Endothelial cell of umbilical vein (primary cell): ENCODE measurements at regions not wholly inside any gene's neighbourhood (a gene's known extent, or its start where the extent isn't known, plus 50 kb on each side); places are given as distances from the start of the nearest gene placed in this dataset.

Experiments used
- BruUV-seq: library from RNA; stranded (reverse); fragments of 400-500 nt; replicated peaks from 2 replicates; lab custom pipeline; 2021; lab: Mats Ljungman, UMichigan
- CTCF ChIA-PET: fragments of 300-600, 350-600 bp; sonication (Branson Sonifier 250); formaldehyde crosslinking; loops from one replicate; lab custom pipeline; 2021; ENCODE audit warnings: antibody characterized with exemption, inconsistent platforms; lab: Charles Lee
- POLR2A ChIA-PET: fragments of 300-600, 350-600 bp; sonication (Branson Sonifier 250); formaldehyde crosslinking; loops from one replicate; lab custom pipeline; 2021; ENCODE audit warnings: antibody characterized with exemption, inconsistent platforms; lab: Charles Lee
- DNase-seq: peaks from one replicate; pipeline ENCODE4 v3.0.0-alpha.2; 2011; ENCODE audit warnings: low read depth, low spot score
- FAIRE-seq: peaks from 2 replicates; lab custom pipeline; 2011; peaks lifted over from hg19 to GRCh38; lab: Jason Lieb, UNC
- H2AFZ ChIP-seq: 2 replicates; pipeline ENCODE4 v1.6.0; 2012; ENCODE audit warnings: low read depth, low read length, control low read depth, inconsistent platforms
- H3K27ac ChIP-seq: 2 replicates; pipeline ENCODE4 v1.5.1; 2011; ENCODE audit warnings: low read depth, mild to moderate bottlenecking, control low read depth, low read length, moderate library complexity; ENCODE audit not compliant: insufficient read depth
- H3K27me3 ChIP-seq, 2 experiments: 2 replicates each; pipeline versions ENCODE4 v1.6.0 to v1.6.1; 2011; ENCODE audit warnings: low read length in 2 of 2, mixed read lengths in 1 of 2; ENCODE audit not compliant: control insufficient read depth in 2 of 2, insufficient read depth in 2 of 2
- H3K36me3 ChIP-seq, 2 experiments: 2 replicates in 1 of 2; 3 replicates in 1 of 2; pipeline ENCODE4 v1.5.1; 2011; ENCODE audit warnings: low read length in 2 of 2, mild to moderate bottlenecking in 1 of 2, moderate library complexity in 1 of 2; ENCODE audit not compliant: control insufficient read depth in 2 of 2, insufficient read depth in 2 of 2; ENCODE audit errors: extremely low read depth in 1 of 2
- H3K4me1 ChIP-seq: 3 replicates; pipeline ENCODE4 v1.5.1; 2011; ENCODE audit warnings: mild to moderate bottlenecking, low read length; ENCODE audit not compliant: control insufficient read depth, insufficient read depth; ENCODE audit errors: extremely low read depth
- H3K4me2 ChIP-seq: 2 replicates; pipeline ENCODE4 v1.6.1; 2011; ENCODE audit warnings: low read length, control low read depth, mixed read lengths; ENCODE audit not compliant: insufficient read depth
- H3K4me3 ChIP-seq, 3 experiments: fragments of 200-600 bp in 1 of 3; sonication (generic), shearing (Covaris generic) in 1 of 3; replicated peaks in 1 of 3; 2 replicates each; pipeline ENCODE4 v1.5.1; 2011 to 2016; ENCODE audit warnings: control low read depth in 3 of 3, low read length in 3 of 3, mild to moderate bottlenecking in 2 of 3, inconsistent platforms in 1 of 3, low read depth in 1 of 3, moderate library complexity in 1 of 3; ENCODE audit not compliant: insufficient read depth in 1 of 3
- H3K79me2 ChIP-seq: 2 replicates; pipeline ENCODE4 v1.6.0; 2012; ENCODE audit warnings: low read length, inconsistent platforms; ENCODE audit not compliant: control insufficient read depth, insufficient read depth
- H3K9ac ChIP-seq: replicated peaks from 2 replicates; pipeline ENCODE3; 2011; ENCODE audit warnings: low read length, control low read depth; ENCODE audit not compliant: insufficient read depth; ENCODE audit errors: extremely low read depth
- H3K9me1 ChIP-seq: replicated peaks from 3 replicates; pipeline ENCODE4 v1.6.0; 2011; ENCODE audit warnings: mild to moderate bottlenecking, low read length; ENCODE audit not compliant: control insufficient read depth, insufficient read depth; ENCODE audit errors: extremely low read depth
- H3K9me3 ChIP-seq: replicated peaks from 2 replicates; pipeline ENCODE4 v1.5.1; 2012; ENCODE audit warnings: low read length, inconsistent platforms; ENCODE audit not compliant: control insufficient read depth, insufficient read depth
- H4K20me1 ChIP-seq: replicated peaks from 2 replicates; pipeline ENCODE3; 2011; ENCODE audit warnings: mild to moderate bottlenecking, low read length; ENCODE audit not compliant: control insufficient read depth, insufficient read depth; ENCODE audit errors: extremely low read depth
- EZH2 ChIP-seq: IDR thresholded peaks from 2 replicates; pipeline ENCODE4 v1.6.1; 2012; ENCODE audit warnings: borderline replicate concordance, low read depth, mild to moderate bottlenecking, moderate library complexity, low read length, inconsistent platforms; ENCODE audit not compliant: severe bottlenecking
- FOS ChIP-seq: IDR thresholded peaks from 2 replicates; pipeline ENCODE4 v1.6.1; 2011; ENCODE audit warnings: mild to moderate bottlenecking, low read length, moderate library complexity, borderline replicate concordance; ENCODE audit not compliant: insufficient read depth
- GATA2 ChIP-seq: IDR thresholded peaks from 2 replicates; pipeline ENCODE4 v1.7.0; 2011; ENCODE audit warnings: low read depth, mild to moderate bottlenecking, moderate library complexity, mixed read lengths, low read length; ENCODE audit not compliant: insufficient read length, insufficient read depth
- JUN ChIP-seq: IDR thresholded peaks from 2 replicates; pipeline ENCODE4 v1.6.1; 2011; ENCODE audit warnings: borderline replicate concordance, low read depth; ENCODE audit not compliant: insufficient read length, insufficient read depth
- MYC ChIP-seq: IDR thresholded peaks from one replicate; pipeline ENCODE4 v1.6.1; 2011; ENCODE audit warnings: mild to moderate bottlenecking, low read depth, low read length
- POLR2A ChIP-seq: IDR thresholded peaks from 2 replicates; pipeline ENCODE4 v1.6.1; 2012; ENCODE audit warnings: low read depth, mild to moderate bottlenecking, control low read depth, low read length
- POLR2AphosphoS5 ChIP-seq: IDR thresholded peaks from 2 replicates; pipeline ENCODE4 v1.6.1; 2012; ENCODE audit warnings: low read depth, mild to moderate bottlenecking, control low read depth, low read length, moderate library complexity; ENCODE audit not compliant: insufficient read depth
- dilution Hi-C: fragments of 300-500 bp; cut with MboI; formaldehyde crosslinking; loops from one replicate; pipeline ENCODE4 v1.15.0; 2019; ENCODE audit warnings: low sequenced_read_pairs; ENCODE audit not compliant: extremely low pct_ligation_motif_present
- intact Hi-C: fragments of 100-400 bp; cut with micrococcal nuclease; formaldehyde crosslinking; loops from one replicate; pipeline ENCODE4 v1.10.0; 2022
- TF ChIP-seq, protein P1 (sequence below): IDR thresholded peaks from 2 replicates; pipeline ENCODE4 v1.6.1; 2011; ENCODE audit not compliant: insufficient read depth, insufficient read length
- TF ChIP-seq, protein P2 (sequence below), 2 donors: IDR thresholded peaks; 1 replicate in 1 of 2; 2 replicates in 1 of 2; pipeline ENCODE4 v1.5.1; 2011; ENCODE audit warnings: low read length in 2 of 2, mild to moderate bottlenecking in 2 of 2, moderate library complexity in 2 of 2, control low read depth in 1 of 2, inconsistent platforms in 1 of 2, low read depth in 1 of 2; ENCODE audit not compliant: insufficient read depth in 1 of 2; ENCODE audit errors: extremely low read depth in 1 of 2

DNA sequence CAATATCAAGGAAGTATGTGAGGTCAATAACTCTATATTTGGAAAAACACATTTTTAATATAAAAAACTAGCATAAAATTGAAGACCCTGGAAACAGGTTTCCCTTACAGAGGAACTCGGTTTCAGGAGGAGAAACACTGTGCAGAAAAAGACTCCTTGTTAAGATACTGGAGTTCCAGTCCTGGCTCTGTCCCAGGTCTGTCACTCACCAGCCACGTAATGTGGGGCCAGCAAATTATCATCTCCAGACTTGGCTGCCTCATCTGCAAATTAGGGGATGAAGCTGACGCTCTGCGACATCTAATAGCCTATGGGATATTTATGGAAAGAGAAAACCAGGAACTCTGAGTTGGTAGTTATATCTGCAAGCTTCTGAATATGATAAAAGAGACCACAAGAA is 702.7 kb downstream of the EPHA7 start:
- no peak overlapping the region for H3K4me3 ChIP-seq
- no peaks in the 10 kb centered on the region for H3K9me3 ChIP-seq
- no peaks in the 10 kb centered on the region for H3K9me1 ChIP-seq
- no peaks in the 10 kb centered on the region for H3K36me3 ChIP-seq
- H3K4me1 ChIP-seq = no peaks in the 10 kb centered on the region
- H4K20me1 ChIP-seq = no peaks in the 10 kb centered on the region
- H3K4me2 ChIP-seq = no peak overlapping the region
- no peak overlapping the region for H2AFZ ChIP-seq
- ChIA-PET POLR2A (no interaction called here), CTCF (no interaction called here)
- no peak for DNase-seq
- no peak for FAIRE-seq
- no peaks in the 10 kb centered on the region for H3K79me2 ChIP-seq
- BruUV-seq = no TSS peak
- TF ChIP-seq MYC = no peak
- no peak for TF ChIP-seq EZH2
- TF ChIP-seq, protein P1, sequence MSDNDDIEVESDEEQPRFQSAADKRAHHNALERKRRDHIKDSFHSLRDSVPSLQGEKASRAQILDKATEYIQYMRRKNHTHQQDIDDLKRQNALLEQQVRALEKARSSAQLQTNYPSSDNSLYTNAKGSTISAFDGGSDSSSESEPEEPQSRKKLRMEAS = no peak
- TF ChIP-seq, protein P2, sequence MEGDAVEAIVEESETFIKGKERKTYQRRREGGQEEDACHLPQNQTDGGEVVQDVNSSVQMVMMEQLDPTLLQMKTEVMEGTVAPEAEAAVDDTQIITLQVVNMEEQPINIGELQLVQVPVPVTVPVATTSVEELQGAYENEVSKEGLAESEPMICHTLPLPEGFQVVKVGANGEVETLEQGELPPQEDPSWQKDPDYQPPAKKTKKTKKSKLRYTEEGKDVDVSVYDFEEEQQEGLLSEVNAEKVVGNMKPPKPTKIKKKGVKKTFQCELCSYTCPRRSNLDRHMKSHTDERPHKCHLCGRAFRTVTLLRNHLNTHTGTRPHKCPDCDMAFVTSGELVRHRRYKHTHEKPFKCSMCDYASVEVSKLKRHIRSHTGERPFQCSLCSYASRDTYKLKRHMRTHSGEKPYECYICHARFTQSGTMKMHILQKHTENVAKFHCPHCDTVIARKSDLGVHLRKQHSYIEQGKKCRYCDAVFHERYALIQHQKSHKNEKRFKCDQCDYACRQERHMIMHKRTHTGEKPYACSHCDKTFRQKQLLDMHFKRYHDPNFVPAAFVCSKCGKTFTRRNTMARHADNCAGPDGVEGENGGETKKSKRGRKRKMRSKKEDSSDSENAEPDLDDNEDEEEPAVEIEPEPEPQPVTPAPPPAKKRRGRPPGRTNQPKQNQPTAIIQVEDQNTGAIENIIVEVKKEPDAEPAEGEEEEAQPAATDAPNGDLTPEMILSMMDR (IDR thresholded peaks at IDR 0.05; ENCODE audit: extremely low read depth in 1 of 2, insufficient read depth in 1 of 2, low read depth in 1 of 2, low read length in 2 of 2) = no peak
- no peak for TF ChIP-seq GATA2
- no peak for TF ChIP-seq POLR2AphosphoS5
- TF ChIP-seq FOS = no peak
- TF ChIP-seq POLR2A = no peak
- TF ChIP-seq JUN = no peak
- H3K27ac ChIP-seq = no peak overlapping the region
- no peaks in the 10 kb centered on the region for H3K27me3 ChIP-seq
- H3K9ac ChIP-seq = no peak overlapping the region
- dilution Hi-C loops = no loop called here
- intact Hi-C loops = no loop called here
